HepG2 (cell line): ENCODE measurements at regions not wholly inside any gene's neighbourhood (a gene's known extent, or its start where the extent isn't known, plus 50 kb on each side); places are given as distances from the start of the nearest gene placed in this dataset.

Source experiments
- DBP ChIP-seq: sonication (generic); formaldehyde crosslinking; IDR thresholded peaks from 2 replicates; pipeline ENCODE4 v1.4.0; 2020; ENCODE audit warnings: missing genetic modification reagents; ENCODE audit errors: not compliant biosample characterization
- GTF2F1 ChIP-seq: fragments of 150-350 bp; IDR thresholded peaks from 2 replicates; pipeline ENCODE4 v1.6.1; 2014; ENCODE audit warnings: low read length
- HMG20B ChIP-seq: conservative IDR thresholded peaks from 2 replicates; pipeline ENCODE4 v1.6.1; 2016; ENCODE audit warnings: missing genetic modification reagents, missing compliant biosample characterization
- POLR2A ChIP-seq, 2 experiments: IDR thresholded peaks; 2 replicates each; pipeline ENCODE4 v1.6.1; 2011; ENCODE audit warnings: low read depth in 2 of 2, low read length in 2 of 2, mild to moderate bottlenecking in 1 of 2, moderate library complexity in 1 of 2; ENCODE audit not compliant: insufficient read depth in 1 of 2
- POLR2AphosphoS2 ChIP-seq: IDR thresholded peaks from 2 replicates; pipeline ENCODE4 v1.6.1; 2011; ENCODE audit warnings: low read depth, low read length, improper control_type of control experiment
- ZNF281 ChIP-seq: sonication (generic); formaldehyde crosslinking; IDR thresholded peaks from 2 replicates; pipeline ENCODE4 v1.4.0; 2020; ENCODE audit warnings: missing genetic modification reagents, borderline replicate concordance
- ZNF354B ChIP-seq: sonication (generic); formaldehyde crosslinking; IDR thresholded peaks from 2 replicates; pipeline ENCODE4 v1.8.0; 2022; ENCODE audit warnings: mild to moderate bottlenecking, missing genetic modification reagents
- TF ChIP-seq, protein P1 (sequence below): sonication (generic); formaldehyde crosslinking; IDR thresholded peaks from 2 replicates; pipeline ENCODE4 v1.4.0; 2020; ENCODE audit warnings: missing genetic modification reagents
- TF ChIP-seq, protein P2 (sequence below): sonication (generic); formaldehyde crosslinking; IDR thresholded peaks from 2 replicates; pipeline ENCODE4 v1.5.0; 2020; ENCODE audit warnings: mild to moderate bottlenecking, missing genetic modification reagents, moderate library complexity

GRCh38 chr1:87230501-87230900, 98.2 kb upstream of the LMO4 start:
- TF ChIP-seq POLR2AphosphoS2 = no peak
- TF ChIP-seq POLR2A (IDR thresholded peaks at IDR 0.05; ENCODE audit: insufficient read depth in 1 of 2, low read depth in 2 of 2, low read length in 2 of 2) = no peak
- TF ChIP-seq DBP (CRISPR knock-in tag) = no peak
- TF ChIP-seq HMG20B (CRISPR knock-in tag) = no peak
- no peak for TF ChIP-seq GTF2F1
- TF ChIP-seq ZNF281 (CRISPR knock-in tag) = no peak
- TF ChIP-seq, protein P1, sequence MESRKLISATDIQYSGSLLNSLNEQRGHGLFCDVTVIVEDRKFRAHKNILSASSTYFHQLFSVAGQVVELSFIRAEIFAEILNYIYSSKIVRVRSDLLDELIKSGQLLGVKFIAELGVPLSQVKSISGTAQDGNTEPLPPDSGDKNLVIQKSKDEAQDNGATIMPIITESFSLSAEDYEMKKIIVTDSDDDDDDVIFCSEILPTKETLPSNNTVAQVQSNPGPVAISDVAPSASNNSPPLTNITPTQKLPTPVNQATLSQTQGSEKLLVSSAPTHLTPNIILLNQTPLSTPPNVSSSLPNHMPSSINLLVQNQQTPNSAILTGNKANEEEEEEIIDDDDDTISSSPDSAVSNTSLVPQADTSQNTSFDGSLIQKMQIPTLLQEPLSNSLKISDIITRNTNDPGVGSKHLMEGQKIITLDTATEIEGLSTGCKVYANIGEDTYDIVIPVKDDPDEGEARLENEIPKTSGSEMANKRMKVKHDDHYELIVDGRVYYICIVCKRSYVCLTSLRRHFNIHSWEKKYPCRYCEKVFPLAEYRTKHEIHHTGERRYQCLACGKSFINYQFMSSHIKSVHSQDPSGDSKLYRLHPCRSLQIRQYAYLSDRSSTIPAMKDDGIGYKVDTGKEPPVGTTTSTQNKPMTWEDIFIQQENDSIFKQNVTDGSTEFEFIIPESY (CRISPR knock-in tag) = no peak
- TF ChIP-seq, protein P2, sequence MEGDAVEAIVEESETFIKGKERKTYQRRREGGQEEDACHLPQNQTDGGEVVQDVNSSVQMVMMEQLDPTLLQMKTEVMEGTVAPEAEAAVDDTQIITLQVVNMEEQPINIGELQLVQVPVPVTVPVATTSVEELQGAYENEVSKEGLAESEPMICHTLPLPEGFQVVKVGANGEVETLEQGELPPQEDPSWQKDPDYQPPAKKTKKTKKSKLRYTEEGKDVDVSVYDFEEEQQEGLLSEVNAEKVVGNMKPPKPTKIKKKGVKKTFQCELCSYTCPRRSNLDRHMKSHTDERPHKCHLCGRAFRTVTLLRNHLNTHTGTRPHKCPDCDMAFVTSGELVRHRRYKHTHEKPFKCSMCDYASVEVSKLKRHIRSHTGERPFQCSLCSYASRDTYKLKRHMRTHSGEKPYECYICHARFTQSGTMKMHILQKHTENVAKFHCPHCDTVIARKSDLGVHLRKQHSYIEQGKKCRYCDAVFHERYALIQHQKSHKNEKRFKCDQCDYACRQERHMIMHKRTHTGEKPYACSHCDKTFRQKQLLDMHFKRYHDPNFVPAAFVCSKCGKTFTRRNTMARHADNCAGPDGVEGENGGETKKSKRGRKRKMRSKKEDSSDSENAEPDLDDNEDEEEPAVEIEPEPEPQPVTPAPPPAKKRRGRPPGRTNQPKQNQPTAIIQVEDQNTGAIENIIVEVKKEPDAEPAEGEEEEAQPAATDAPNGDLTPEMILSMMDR (CRISPR knock-in tag) = no peak
- no peak for TF ChIP-seq ZNF354B (CRISPR knock-in tag)
